Ishikawa (cell line): ENCODE measurements at regions not wholly inside any gene's neighbourhood (a gene's known extent, or its start where the extent isn't known, plus 50 kb on each side); places are given as distances from the start of the nearest gene placed in this dataset.

ENCODE experiments used
- CEBPB ChIP-seq: IDR thresholded peaks from 2 replicates; pipeline ENCODE4 v1.6.1; 2012
- CREB1 ChIP-seq: IDR thresholded peaks from 2 replicates; pipeline ENCODE4 v1.6.1; 2012; ENCODE audit warnings: low read depth
- EGR1 ChIP-seq: IDR thresholded peaks from 2 replicates; pipeline ENCODE4 v1.6.1; 2012
- EP300 ChIP-seq: IDR thresholded peaks from 2 replicates; pipeline ENCODE4 v1.6.1; 2012; ENCODE audit warnings: borderline replicate concordance
- FOXM1 ChIP-seq: IDR thresholded peaks from 2 replicates; pipeline ENCODE4 v1.6.1; 2012; ENCODE audit warnings: low read depth, borderline replicate concordance
- MAX ChIP-seq: IDR thresholded peaks from 2 replicates; pipeline ENCODE4 v1.6.1; 2012
- NFIC ChIP-seq: IDR thresholded peaks from 2 replicates; pipeline ENCODE4 v1.6.1; 2012
- RAD21 ChIP-seq: IDR thresholded peaks from 2 replicates; pipeline ENCODE4 v1.6.1; 2012; ENCODE audit warnings: low read depth
- REST ChIP-seq: IDR thresholded peaks from 2 replicates; pipeline ENCODE4 v1.6.1; 2012; ENCODE audit warnings: low read depth, mild to moderate bottlenecking
- TAF1 ChIP-seq: IDR thresholded peaks from 2 replicates; pipeline ENCODE4 v1.6.1; 2012; ENCODE audit warnings: low read depth, mild to moderate bottlenecking
- TCF12 ChIP-seq: IDR thresholded peaks from 2 replicates; pipeline ENCODE4 v1.6.1; 2012; ENCODE audit warnings: low read depth
- TEAD4 ChIP-seq: IDR thresholded peaks from 2 replicates; pipeline ENCODE4 v1.6.1; 2012
- USF1 ChIP-seq: IDR thresholded peaks from 2 replicates; pipeline ENCODE4 v1.6.1; 2012
- YY1 ChIP-seq: IDR thresholded peaks from 2 replicates; pipeline ENCODE4 v1.6.1; 2012; ENCODE audit warnings: low read depth
- ZBTB7A ChIP-seq: IDR thresholded peaks from 2 replicates; pipeline ENCODE4 v1.6.1; 2012; ENCODE audit warnings: low read depth

GRCh38 chr5:165780901-165781300, 2275.5 kb downstream of the MAT2B start:
- no peak for TF ChIP-seq FOXM1
- TF ChIP-seq MAX = no peak

GRCh38 chr5:165781738-165782137, 2276.3 kb downstream of the MAT2B start:
- TF ChIP-seq TCF12 (no peak), TAF1 (no peak), MAX (no peak), CEBPB (no peak), CREB1 (no peak), YY1 (no peak), USF1 (no peak), ZBTB7A (no peak), NFIC (no peak), REST (no peak), TEAD4 (no peak), EGR1 (no peak), RAD21 (no peak), FOXM1 (no peak)

GRCh38 chr5:165783024-165783423, 2277.6 kb downstream of the MAT2B start:
- no peak for TF ChIP-seq YY1
- no peak for TF ChIP-seq CEBPB
- no peak for TF ChIP-seq RAD21
- TF ChIP-seq FOXM1 = no peak
- no peak for TF ChIP-seq MAX
- no peak for TF ChIP-seq TCF12
- no peak for TF ChIP-seq CREB1

GRCh38 chr5:165786073-165786472, 2280.7 kb downstream of the MAT2B start:
- TF ChIP-seq EGR1 (no peak), YY1 (no peak), TCF12 (no peak), TEAD4 (no peak), FOXM1 (no peak), USF1 (no peak), RAD21 (no peak), CREB1 (no peak), EP300 (no peak), MAX (no peak), ZBTB7A (no peak), REST (no peak), TAF1 (no peak)

- no peak for TF ChIP-seq ZBTB7A
- TF ChIP-seq TAF1 = no peak
- no peak for TF ChIP-seq EP300
- no peak for TF ChIP-seq NFIC
- no peak for TF ChIP-seq EGR1
- no peak for TF ChIP-seq RAD21
These were observed 2289.7 kb downstream of the MAT2B start for GRCh38 chr5:165795073-165795472.

GRCh38 chr5:165805756-165806155, 2300.3 kb downstream of the MAT2B start:
- TF ChIP-seq EGR1 = no peak
- TF ChIP-seq CEBPB = no peak
- TF ChIP-seq ZBTB7A = no peak
